HUES64 (cell line): ENCODE measurements at regions not wholly inside any gene's neighbourhood (a gene's known extent, or its start where the extent isn't known, plus 50 kb on each side); places are given as distances from the start of the nearest gene placed in this dataset.

Source experiments
- H3K27ac ChIP-seq: 2 replicates; pipeline ENCODE4 v1.7.0; 2013; ENCODE audit warnings: low read depth, low read length, inconsistent platforms
- H3K27me3 ChIP-seq: 2 replicates; pipeline ENCODE4 v1.6.1; 2013; ENCODE audit warnings: mild to moderate bottlenecking, low read length; ENCODE audit not compliant: insufficient read depth
- H3K36me3 ChIP-seq: 2 replicates; pipeline ENCODE4 v1.6.1; 2013; ENCODE audit warnings: mild to moderate bottlenecking, low read length; ENCODE audit not compliant: insufficient read depth
- H3K4me1 ChIP-seq: 2 replicates; pipeline ENCODE4 v1.6.1; 2013; ENCODE audit warnings: mild to moderate bottlenecking, low read length, moderate library complexity; ENCODE audit not compliant: insufficient read depth
- H3K4me3 ChIP-seq: 2 replicates; pipeline ENCODE4 v1.5.1; 2013; ENCODE audit warnings: mild to moderate bottlenecking, low read length, moderate library complexity
- H3K9ac ChIP-seq: 2 replicates; pipeline ENCODE4 v1.6.1; 2013; ENCODE audit warnings: mild to moderate bottlenecking, low read depth, low read length
- H3K9me3 ChIP-seq: 2 replicates; pipeline ENCODE4 v1.6.1; 2013; ENCODE audit warnings: low read depth, low read length; ENCODE audit not compliant: insufficient read depth
- WGBS: fragments of 150-250, 120-280 bp; methylation state at CpG from one replicate; pipeline ENCODE4 v1.1.7; 2013; ENCODE audit warnings: missing lambda C conversion rate; 5-methylcytosine and 5-hydroxymethylcytosine counted together

DNA sequence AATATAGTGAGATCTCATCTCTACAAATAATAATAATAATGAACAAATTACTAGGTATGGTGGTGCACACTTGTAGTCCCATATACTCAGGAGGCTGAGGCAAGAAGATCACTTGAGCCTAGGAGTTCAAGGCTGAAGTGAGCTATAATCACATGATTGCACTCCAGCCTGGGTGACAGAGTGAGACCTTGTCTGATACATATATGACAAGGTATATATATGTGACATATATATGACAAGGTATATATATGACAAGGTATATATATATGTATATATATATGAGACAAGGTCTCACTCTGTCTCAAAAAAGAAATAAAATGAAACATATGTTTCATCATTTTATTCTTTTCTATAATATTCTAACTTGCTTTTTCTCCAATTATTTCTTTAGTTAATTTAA is 278.1 kb upstream of the TET2 start:
- no peak overlapping the region for H3K4me3 ChIP-seq

DNA sequence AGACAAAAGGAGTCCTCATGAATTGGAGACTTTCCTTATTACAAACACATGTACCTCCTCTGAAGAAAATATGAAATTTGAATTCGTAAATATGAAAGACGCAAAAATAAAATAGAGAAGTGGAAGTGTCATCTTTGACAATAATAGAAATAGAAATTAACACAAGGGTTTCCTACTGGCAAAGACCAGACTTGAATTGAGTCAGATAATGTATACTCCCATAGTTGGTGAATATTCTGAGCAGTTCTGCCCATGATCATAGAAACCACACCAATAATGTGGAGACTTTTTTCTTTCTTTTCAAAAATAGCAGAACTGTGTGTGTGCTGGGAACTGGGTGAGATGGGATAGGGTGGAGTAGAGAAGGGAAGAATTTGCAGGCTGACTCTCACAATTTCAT is 277.7 kb upstream of the TET2 start:
- no peaks in the 10 kb centered on the region for H3K27me3 ChIP-seq
- no peaks in the 10 kb centered on the region for H3K9me3 ChIP-seq
- no peak overlapping the region for H3K27ac ChIP-seq
- H3K4me3 ChIP-seq: no peak overlapping the region
- no peaks in the 10 kb centered on the region for H3K4me1 ChIP-seq
- no peaks in the 10 kb centered on the region for H3K36me3 ChIP-seq
- no peak overlapping the region for H3K9ac ChIP-seq
- WGBS: no CpG with 5 or more reads among the region's 2 CpGs

More for the DNA sequence above, 278.1 kb upstream of the TET2 start:
- H3K4me1 ChIP-seq: no peaks in the 10 kb centered on the region
- H3K27ac ChIP-seq: no peak overlapping the region
- H3K9me3 ChIP-seq: no peaks in the 10 kb centered on the region
- H3K36me3 ChIP-seq: no peaks in the 10 kb centered on the region
- no peaks in the 10 kb centered on the region for H3K27me3 ChIP-seq
- H3K9ac ChIP-seq: no peak overlapping the region

DNA sequence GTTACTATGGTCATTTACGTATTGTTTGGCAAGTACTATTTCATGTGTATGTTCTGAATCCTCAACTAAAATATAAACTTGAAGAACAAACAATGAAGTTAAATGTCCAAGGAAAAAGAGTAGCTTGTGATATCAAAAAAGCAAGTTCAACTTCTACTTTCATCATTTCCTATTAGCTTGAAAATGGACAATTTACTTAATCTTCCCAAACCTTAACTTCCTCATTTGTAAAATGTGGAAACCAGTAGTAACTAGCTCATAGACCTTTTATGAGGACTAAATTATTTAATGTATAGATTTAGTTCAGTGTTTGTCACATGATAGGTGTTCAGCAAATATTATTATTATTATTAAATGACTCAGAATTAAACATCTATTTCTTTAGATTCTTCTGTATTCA is 276.8 kb upstream of the TET2 start:
- Histone ChIP-seq H3K4me3 (no peak overlapping the region), H3K9me3 (no peaks in the 10 kb centered on the region), H3K9ac (no peak overlapping the region), H3K27ac (no peak overlapping the region), H3K27me3 (no peaks in the 10 kb centered on the region), H3K4me1 (no peaks in the 10 kb centered on the region), H3K36me3 (no peaks in the 10 kb centered on the region)
- 100% methylated on average over 1 of the region's 1 CpG for WGBS

DNA sequence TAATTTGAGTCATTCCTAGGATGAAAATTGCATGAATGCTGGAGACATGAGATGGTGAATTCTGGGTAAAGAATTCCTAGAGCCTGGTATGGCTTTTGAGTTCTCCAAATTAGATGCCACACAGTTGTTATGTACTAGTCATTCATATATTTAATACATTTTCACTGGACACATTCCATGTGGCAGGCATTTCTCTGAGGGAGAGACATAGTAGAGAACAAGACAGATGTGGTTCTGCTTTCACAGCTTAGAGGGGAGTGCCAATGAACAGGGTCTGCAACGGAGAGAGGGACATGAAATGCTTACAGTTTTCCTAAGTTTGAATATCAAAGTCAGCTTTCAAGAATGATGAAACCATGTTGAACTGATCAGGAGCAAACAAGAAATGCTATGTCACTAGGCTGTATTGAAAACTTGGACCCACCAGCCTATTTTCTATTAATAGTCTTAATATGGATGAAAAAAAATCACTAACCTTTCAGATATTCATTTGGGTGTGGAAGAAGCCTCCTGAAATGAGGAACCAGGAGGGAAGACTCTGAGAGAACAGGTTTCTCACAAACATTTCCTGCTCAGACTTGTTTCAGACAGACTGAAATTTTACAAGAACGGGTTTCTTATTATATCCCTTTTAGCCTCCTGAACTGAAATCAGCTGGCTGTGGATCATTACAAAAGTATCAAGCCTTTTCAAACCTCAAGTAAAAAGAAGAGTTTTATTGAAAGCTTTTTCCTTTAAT is 276.0 kb upstream of the TET2 start:
- 55% methylated on average over 2 of the region's 2 CpGs for WGBS
- Histone ChIP-seq H3K4me3 (no peak overlapping the region), H3K9ac (no peak overlapping the region), H3K9me3 (no peaks in the 10 kb centered on the region), H3K27ac (no peak overlapping the region), H3K27me3 (no peaks in the 10 kb centered on the region), H3K4me1 (no peaks in the 10 kb centered on the region), H3K36me3 (no peaks in the 10 kb centered on the region)

GRCh38 chr4:104878936-104879335 is 267.7 kb upstream of the TET2 start:
- Histone ChIP-seq H3K27ac (no peak overlapping the region), H3K9me3 (no peaks in the 10 kb centered on the region), H3K36me3 (no peaks in the 10 kb centered on the region), H3K4me3 (no peak overlapping the region), H3K9ac (no peak overlapping the region), H3K4me1 (no peaks in the 10 kb centered on the region), H3K27me3 (no peaks in the 10 kb centered on the region)

DNA sequence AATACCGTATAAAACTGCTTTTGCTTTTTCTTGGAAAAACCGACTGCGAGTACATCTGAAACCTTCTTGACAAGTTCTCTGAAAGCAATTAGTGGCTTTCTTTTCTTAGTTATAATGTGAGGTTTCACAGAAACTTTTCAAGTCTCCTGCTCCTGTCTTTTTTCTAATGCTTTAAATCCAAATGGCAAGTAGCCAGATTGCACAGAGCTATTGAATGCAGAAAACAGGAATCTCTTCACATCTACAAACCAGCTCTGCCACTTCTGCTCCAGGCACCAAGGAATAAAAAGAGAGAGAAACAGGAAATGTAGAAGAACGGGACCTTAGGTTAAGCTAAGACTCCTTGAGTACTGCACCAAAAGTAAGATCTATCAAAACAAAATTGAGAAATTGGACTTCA is 267.3 kb upstream of the TET2 start:
- no peak overlapping the region for H3K4me3 ChIP-seq
- H3K36me3 ChIP-seq: no peaks in the 10 kb centered on the region
- no peaks in the 10 kb centered on the region for H3K9me3 ChIP-seq
- no peak overlapping the region for H3K27ac ChIP-seq
- H3K4me1 ChIP-seq: no peaks in the 10 kb centered on the region
- WGBS: 98% methylated on average over 3 of the region's 4 CpGs
- no peaks in the 10 kb centered on the region for H3K27me3 ChIP-seq
- H3K9ac ChIP-seq: no peak overlapping the region

DNA sequence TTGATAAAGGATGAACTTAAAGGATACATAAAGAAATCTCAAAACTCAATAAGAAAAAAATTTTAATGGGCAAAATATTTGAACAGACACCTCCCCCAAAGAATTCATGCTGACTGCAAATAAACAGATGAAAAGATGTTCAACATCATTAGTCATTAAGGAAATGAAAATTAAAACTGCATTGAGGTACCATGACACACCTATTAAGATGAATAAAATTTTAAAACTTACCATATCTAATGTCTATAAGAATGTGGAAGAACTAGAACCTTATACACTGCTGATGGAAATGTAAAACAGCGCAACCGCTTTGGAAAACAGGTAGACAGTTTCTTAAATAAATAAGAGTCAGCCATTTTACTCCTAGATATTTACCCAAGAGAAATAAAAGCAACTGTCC is 266.8 kb upstream of the TET2 start:
- Histone ChIP-seq H3K9me3 (no peaks in the 10 kb centered on the region), H3K27me3 (no peaks in the 10 kb centered on the region), H3K36me3 (no peaks in the 10 kb centered on the region), H3K4me1 (no peaks in the 10 kb centered on the region), H3K27ac (no peak overlapping the region), H3K9ac (no peak overlapping the region), H3K4me3 (no peak overlapping the region)
- WGBS: no CpG with 5 or more reads among the region's 2 CpGs

- Histone ChIP-seq H3K27me3 (no peaks in the 10 kb centered on the region), H3K4me1 (no peaks in the 10 kb centered on the region), H3K36me3 (no peaks in the 10 kb centered on the region), H3K9ac (no peak overlapping the region), H3K9me3 (no peaks in the 10 kb centered on the region), H3K27ac (no peak overlapping the region), H3K4me3 (no peak overlapping the region)
- WGBS: 83% methylated on average over 1 of the region's 1 CpG
Measured at GRCh38 chr4:104881136-104881886, 265.4 kb upstream of the TET2 start.

GRCh38 chr4:104890598-104891275 is 255.9 kb upstream of the TET2 start:
- Histone ChIP-seq H3K4me1 (no peaks in the 10 kb centered on the region), H3K27me3 (peaks cover 3% of the 10 kb centered on the region; the same call in 1 of the 2 replicates), H3K4me3 (no peak overlapping the region), H3K9me3 (no peaks in the 10 kb centered on the region), H3K9ac (no peak overlapping the region), H3K27ac (no peak overlapping the region), H3K36me3 (no peaks in the 10 kb centered on the region)
- 71% methylated on average over 1 of the region's 2 CpGs for WGBS

DNA sequence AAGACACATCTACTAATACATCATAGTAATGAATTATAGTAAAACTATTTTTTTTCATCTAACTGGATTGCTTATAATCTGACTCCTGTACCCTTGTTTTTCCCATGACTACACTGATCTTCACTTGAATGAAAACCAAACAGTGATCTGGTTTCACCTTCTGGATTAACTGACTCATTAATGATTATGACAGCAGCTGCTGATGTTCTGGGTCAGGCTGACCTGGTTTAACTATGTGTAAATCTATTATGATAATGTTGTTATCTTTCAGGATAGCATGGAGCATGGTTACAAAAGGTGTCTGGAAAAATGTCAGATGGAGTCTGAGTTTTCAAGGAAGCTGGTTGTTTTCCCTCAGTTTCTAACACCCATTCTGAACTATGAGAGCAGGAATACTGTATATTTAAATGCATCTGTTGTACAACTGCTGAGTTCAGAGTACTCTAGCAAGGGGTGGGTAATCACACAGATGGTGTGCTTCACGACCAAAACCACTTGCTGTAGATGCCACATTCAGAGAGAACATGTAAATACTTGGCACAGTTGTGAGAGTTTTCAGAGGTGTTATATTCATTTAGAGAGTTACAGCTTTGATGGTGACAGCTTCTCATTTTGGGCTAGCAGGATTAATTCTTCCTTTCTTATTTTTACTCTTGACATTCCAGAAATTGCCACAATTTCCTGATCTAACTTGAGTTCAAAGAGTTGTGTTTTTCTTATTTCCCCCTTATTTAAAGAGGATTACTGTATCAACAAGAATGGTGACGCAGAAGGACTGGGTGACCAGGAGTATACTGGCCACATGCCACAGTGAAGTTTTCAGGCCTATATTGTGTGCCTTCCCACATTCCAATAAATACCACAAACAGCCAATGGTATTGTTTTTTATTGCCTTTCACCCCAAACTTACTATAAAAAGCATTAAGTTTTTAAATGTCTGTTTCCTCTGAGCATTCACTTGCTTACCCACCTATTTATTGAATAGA is 249.7 kb upstream of the TET2 start:
- H3K27me3 ChIP-seq: peaks cover under 1% of the 10 kb centered on the region

More for the DNA sequence above, 249.7 kb upstream of the TET2 start:
- Histone ChIP-seq H3K4me1 (no peaks in the 10 kb centered on the region), H3K4me3 (no peak overlapping the region), H3K9me3 (no peaks in the 10 kb centered on the region), H3K36me3 (no peaks in the 10 kb centered on the region), H3K27ac (no peak overlapping the region), H3K9ac (no peak overlapping the region)
- WGBS: 86% methylated on average over 2 of the region's 2 CpGs
